Esophagus squamous epithelium (tissue), 4 donors: ENCODE measurements at regions not wholly inside any gene's neighbourhood (a gene's known extent, or its start where the extent isn't known, plus 50 kb on each side); places are given as distances from the start of the nearest gene placed in this dataset.

Experiments
- POLR2A ChIP-seq, 4 donors: fragments of 450-650 bp; IDR thresholded peaks; one replicate each; pipeline ENCODE4 v1.6.1; 2017; ENCODE audit warnings: antibody characterized with exemption in 4 of 4, mild to moderate bottlenecking in 4 of 4, moderate library complexity in 3 of 4
- TF ChIP-seq, protein P1 (sequence below), 6 experiments: fragments of 450-650 bp in 4 of 6; fragments of 200-600 bp in 2 of 6; sonication (generic) in 2 of 6; IDR thresholded peaks; one replicate each; pipeline ENCODE4 v1.5.1; 2016 to 2019; ENCODE audit warnings: antibody characterized with exemption in 6 of 6, mild to moderate bottlenecking in 4 of 6, moderate library complexity in 4 of 6

DNA sequence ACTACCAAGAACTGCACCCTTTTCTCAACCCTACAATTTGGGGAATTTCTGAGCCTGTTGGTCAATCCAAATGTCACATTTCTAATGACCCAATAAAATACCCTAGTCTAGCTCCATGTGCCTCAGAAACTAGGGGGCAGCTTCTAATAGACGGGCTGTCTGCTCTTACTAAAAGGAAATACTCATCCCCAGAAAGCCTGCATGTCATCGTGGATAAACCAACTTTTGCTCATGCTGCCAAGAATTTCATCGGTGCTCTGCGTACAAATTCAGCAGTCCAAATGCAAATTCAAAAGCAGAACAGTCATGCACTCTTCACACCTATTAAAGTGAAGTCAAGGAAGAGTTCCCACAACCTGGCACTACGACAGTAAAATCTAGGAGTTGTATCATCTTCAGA, 377.3 kb downstream of the LNPK start:
- no peak for TF ChIP-seq POLR2A (IDR thresholded peaks at IDR 0.05)
- TF ChIP-seq, protein P1, sequence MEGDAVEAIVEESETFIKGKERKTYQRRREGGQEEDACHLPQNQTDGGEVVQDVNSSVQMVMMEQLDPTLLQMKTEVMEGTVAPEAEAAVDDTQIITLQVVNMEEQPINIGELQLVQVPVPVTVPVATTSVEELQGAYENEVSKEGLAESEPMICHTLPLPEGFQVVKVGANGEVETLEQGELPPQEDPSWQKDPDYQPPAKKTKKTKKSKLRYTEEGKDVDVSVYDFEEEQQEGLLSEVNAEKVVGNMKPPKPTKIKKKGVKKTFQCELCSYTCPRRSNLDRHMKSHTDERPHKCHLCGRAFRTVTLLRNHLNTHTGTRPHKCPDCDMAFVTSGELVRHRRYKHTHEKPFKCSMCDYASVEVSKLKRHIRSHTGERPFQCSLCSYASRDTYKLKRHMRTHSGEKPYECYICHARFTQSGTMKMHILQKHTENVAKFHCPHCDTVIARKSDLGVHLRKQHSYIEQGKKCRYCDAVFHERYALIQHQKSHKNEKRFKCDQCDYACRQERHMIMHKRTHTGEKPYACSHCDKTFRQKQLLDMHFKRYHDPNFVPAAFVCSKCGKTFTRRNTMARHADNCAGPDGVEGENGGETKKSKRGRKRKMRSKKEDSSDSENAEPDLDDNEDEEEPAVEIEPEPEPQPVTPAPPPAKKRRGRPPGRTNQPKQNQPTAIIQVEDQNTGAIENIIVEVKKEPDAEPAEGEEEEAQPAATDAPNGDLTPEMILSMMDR (IDR thresholded peaks at IDR 0.05) = no peak
